ENCODE measurements at regions not wholly inside any gene's neighbourhood (a gene's known extent, or its start where the extent isn't known, plus 50 kb on each side); places are given as distances from the start of the nearest gene placed in this dataset.

- no peak overlapping the region for H3K4me3 ChIP-seq (ENCODE audit: low read depth, low read length)
- peak; percentile 7 for DNase-seq (ENCODE audit: low read depth)
- no peak for TF ChIP-seq CTCF (IDR thresholded peaks at IDR 0.05; ENCODE audit: insufficient read depth, low read length)
Observed at GRCh38 chr1:88060750-88061491, 623.2 kb upstream of the PKN2 start.

- DNase-seq (ENCODE audit: low read depth) = peak; percentile 76
Observed at GRCh38 chr1:88061492-88062177, 622.4 kb upstream of the PKN2 start.

DNA sequence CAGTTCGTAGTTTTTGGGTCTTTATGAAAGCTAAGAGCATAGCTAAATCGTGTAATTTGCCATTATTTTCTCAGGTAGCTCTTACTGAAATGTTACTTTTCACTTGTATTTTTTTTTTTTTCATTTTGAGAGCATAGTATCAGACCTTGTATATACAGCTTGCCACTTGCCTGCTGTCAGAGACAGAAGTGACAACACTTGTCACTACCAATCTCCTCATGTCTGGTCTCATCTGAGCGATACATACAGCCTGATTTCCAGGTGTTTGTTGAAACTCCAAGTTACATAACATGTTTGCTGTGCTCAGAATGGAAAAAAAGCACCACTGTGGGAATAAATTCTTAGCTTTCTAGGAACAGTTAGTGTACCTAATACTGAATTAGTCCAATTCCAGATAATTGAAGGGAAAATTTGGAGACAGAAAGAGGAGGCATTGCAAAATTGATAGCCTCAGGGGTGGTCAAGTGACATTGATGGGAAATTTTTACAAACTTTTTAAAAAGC is 621.4 kb upstream of the PKN2 start:
- no peak for TF ChIP-seq CTCF (IDR thresholded peaks at IDR 0.05; ENCODE audit: insufficient read depth, low read length)
- DNase-seq (ENCODE audit: low read depth) = no peak
- H3K4me3 ChIP-seq (ENCODE audit: low read depth, low read length) = no peak overlapping the region

More at GRCh38 chr1:88061492-88062177, 622.4 kb upstream of the PKN2 start:
- H3K4me3 ChIP-seq (ENCODE audit: low read depth, low read length) = no peak overlapping the region
- TF ChIP-seq CTCF (IDR thresholded peaks at IDR 0.05; ENCODE audit: insufficient read depth, low read length) = peak; percentile 85

GRCh38 chr1:88063605-88064004 is 620.5 kb upstream of the PKN2 start:
- peak; percentile 13 for DNase-seq (ENCODE audit: low read depth)

DNA sequence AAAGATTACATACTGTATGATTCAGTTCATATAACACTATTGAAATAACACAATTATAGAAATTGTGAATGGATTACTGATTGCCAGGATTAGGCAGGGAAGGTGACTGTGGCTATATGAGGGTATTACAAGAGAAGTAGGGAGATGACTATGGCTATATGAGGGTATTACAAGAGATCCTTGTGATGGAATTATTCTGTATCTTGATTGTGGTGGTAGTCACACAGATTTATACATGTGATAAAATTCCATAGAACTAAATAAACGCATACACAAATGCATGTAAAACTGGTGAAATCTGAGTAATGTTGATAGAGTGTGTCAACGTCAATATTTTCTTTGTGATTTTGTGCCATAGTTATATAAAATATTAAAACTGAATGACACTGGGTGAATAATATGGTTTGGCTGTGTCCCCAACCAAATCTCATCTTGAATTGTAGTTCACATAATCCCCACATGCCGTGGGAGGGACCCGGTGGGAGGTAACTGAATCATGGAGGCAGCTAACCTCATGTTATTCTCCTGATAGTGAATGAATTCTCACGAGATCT is 615.6 kb upstream of the PKN2 start:
- TF ChIP-seq CTCF (IDR thresholded peaks at IDR 0.05; ENCODE audit: insufficient read depth, low read length) = no peak
- no peak for DNase-seq (ENCODE audit: low read depth)
- no peak overlapping the region for H3K4me3 ChIP-seq (ENCODE audit: low read depth, low read length)

More at GRCh38 chr1:88063605-88064004, 620.5 kb upstream of the PKN2 start:
- no peak for TF ChIP-seq CTCF (IDR thresholded peaks at IDR 0.05; ENCODE audit: insufficient read depth, low read length)
- no peak overlapping the region for H3K4me3 ChIP-seq (ENCODE audit: low read depth, low read length)

DNA sequence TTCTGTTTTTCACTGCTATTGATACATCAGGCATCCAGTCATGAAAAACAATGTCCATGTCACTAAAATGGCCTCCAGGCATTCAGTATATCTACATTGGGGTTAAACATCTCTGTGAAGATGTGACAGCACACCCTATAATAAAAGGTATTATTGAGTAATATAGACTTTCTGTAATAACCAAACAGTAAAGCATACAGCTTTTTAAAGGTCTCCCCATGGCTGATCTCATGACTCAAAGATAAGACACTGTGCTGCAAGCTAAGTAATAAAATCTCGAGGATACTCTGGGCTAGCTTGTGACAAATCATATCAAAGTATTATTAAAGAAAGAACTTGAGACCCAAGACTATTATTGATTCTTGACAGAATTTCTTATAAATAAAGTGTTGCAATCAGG is 613.1 kb upstream of the PKN2 start:
- DNase-seq (ENCODE audit: low read depth) = no peak
- no peak overlapping the region for H3K4me3 ChIP-seq (ENCODE audit: low read depth, low read length)
- no peak for TF ChIP-seq CTCF (IDR thresholded peaks at IDR 0.05; ENCODE audit: insufficient read depth, low read length)
